Fibroblast of lung (primary cell): ENCODE measurements at regions not wholly inside any gene's neighbourhood (a gene's known extent, or its start where the extent isn't known, plus 50 kb on each side); places are given as distances from the start of the nearest gene placed in this dataset.
"Not testable (repeated sequence)": the region's sequence is repeated elsewhere in the genome, so short reads cannot be mapped to it uniquely, and the experiment has no call there.

Source experiments
- DNase-seq, 2 donors: peaks; one replicate each; pipeline versions ENCODE4 v3.0.0 to v3.0.0-alpha.2; 2010; ENCODE audit warnings: low read depth in 2 of 2
- H2AFZ ChIP-seq: 2 replicates; pipeline ENCODE4 v1.5.1; 2012; ENCODE audit warnings: low read length, control low read depth, inconsistent platforms
- H3K27ac ChIP-seq: 2 replicates; pipeline ENCODE4 v1.5.1; 2011; ENCODE audit warnings: low read length, control low read depth; ENCODE audit not compliant: insufficient read depth
- H3K27me3 ChIP-seq: 2 replicates; pipeline ENCODE4 v1.5.1; 2011; ENCODE audit warnings: mild to moderate bottlenecking, low read length; ENCODE audit not compliant: control insufficient read depth, insufficient read depth
- H3K36me3 ChIP-seq: 2 replicates; pipeline ENCODE4 v1.5.1; 2011; ENCODE audit warnings: low read length; ENCODE audit not compliant: control insufficient read depth, insufficient read depth
- H3K4me1 ChIP-seq: 2 replicates; pipeline ENCODE4 v1.5.1; 2011; ENCODE audit warnings: low read length; ENCODE audit not compliant: control insufficient read depth, insufficient read depth; ENCODE audit errors: extremely low read depth
- H3K4me2 ChIP-seq: 2 replicates; pipeline ENCODE4 v1.5.1; 2011; ENCODE audit warnings: low read length, control low read depth; ENCODE audit not compliant: insufficient read depth; ENCODE audit errors: extremely low read depth
- H3K4me3 ChIP-seq, 4 experiments: fragments of 200-600 bp in 1 of 4; sonication (generic) in 1 of 4; replicated peaks in 1 of 4; 2 replicates each; pipeline ENCODE4 v1.5.1; 2011 to 2016; ENCODE audit warnings: low read length in 4 of 4, low read depth in 3 of 4, mild to moderate bottlenecking in 3 of 4, control low read depth in 2 of 4, inconsistent platforms in 1 of 4, mixed read lengths in 1 of 4; ENCODE audit not compliant: insufficient read depth in 1 of 4; ENCODE audit errors: control extremely low read depth in 1 of 4
- H3K79me2 ChIP-seq: 2 replicates; pipeline ENCODE4 v1.5.1; 2012; ENCODE audit warnings: mild to moderate bottlenecking, low read length, inconsistent platforms; ENCODE audit not compliant: control insufficient read depth, insufficient read depth
- H3K9ac ChIP-seq: 2 replicates; pipeline ENCODE4 v1.5.1; 2011; ENCODE audit warnings: mild to moderate bottlenecking, low read length, control low read depth; ENCODE audit not compliant: insufficient read depth
- H3K9me3 ChIP-seq: 2 replicates; pipeline ENCODE4 v1.5.1; 2012; ENCODE audit warnings: low read depth, low read length; ENCODE audit not compliant: control insufficient read depth, insufficient read depth
- H4K20me1 ChIP-seq: 2 replicates; pipeline ENCODE4 v1.5.1; 2011; ENCODE audit warnings: low read length; ENCODE audit not compliant: control insufficient read depth, insufficient read depth; ENCODE audit errors: extremely low read depth
- CTCF ChIP-seq, 2 donors: IDR thresholded peaks in 1 of 2; conservative IDR thresholded peaks in 1 of 2; 1 replicate in 1 of 2; 2 replicates in 1 of 2; pipeline ENCODE4 v1.5.1; 2011 to 2012; ENCODE audit warnings: low read length in 2 of 2, control low read depth in 1 of 2, inconsistent platforms in 1 of 2, low read depth in 1 of 2, mild to moderate bottlenecking in 1 of 2
- EZH2 ChIP-seq: IDR thresholded peaks from 2 replicates; pipeline ENCODE4 v1.5.1; 2012; ENCODE audit warnings: low read length, control low read depth, mild to moderate bottlenecking; ENCODE audit errors: missing control alignments

GRCh38 chr4:77450006-77450405, 155.6 kb upstream of the CXCL13 start:
- H3K27me3 ChIP-seq: no peaks in the 10 kb centered on the region
- no peak overlapping the region for H3K4me2 ChIP-seq
- no peaks in the 10 kb centered on the region for H3K36me3 ChIP-seq
- no peak overlapping the region for H2AFZ ChIP-seq
- no peak overlapping the region for H3K9ac ChIP-seq
- no peaks in the 10 kb centered on the region for H3K9me3 ChIP-seq
- no peak for DNase-seq
- H3K4me3 ChIP-seq: no peak overlapping the region
- no peaks in the 10 kb centered on the region for H4K20me1 ChIP-seq
- H3K4me1 ChIP-seq: no peaks in the 10 kb centered on the region
- no peak for TF ChIP-seq CTCF (conservative IDR thresholded peaks at IDR 0.05 in 1 of 2, IDR thresholded peaks at IDR 0.05 in 1 of 2; ENCODE audit: low read depth in 1 of 2, low read length in 2 of 2)
- no peak for TF ChIP-seq EZH2
- no peaks in the 10 kb centered on the region for H3K79me2 ChIP-seq
- H3K27ac ChIP-seq: no peak overlapping the region

- no peak overlapping the region for H2AFZ ChIP-seq
- no peaks in the 10 kb centered on the region for H3K4me1 ChIP-seq
- no peak for DNase-seq
- no peak overlapping the region for H3K27ac ChIP-seq
- no peaks in the 10 kb centered on the region for H3K36me3 ChIP-seq
- H3K79me2 ChIP-seq: no peaks in the 10 kb centered on the region
- no peaks in the 10 kb centered on the region for H4K20me1 ChIP-seq
- no peaks in the 10 kb centered on the region for H3K9me3 ChIP-seq
- no peaks in the 10 kb centered on the region for H3K27me3 ChIP-seq
- no peak overlapping the region for H3K4me2 ChIP-seq
- H3K4me3 ChIP-seq: no peak overlapping the region
- H3K9ac ChIP-seq: no peak overlapping the region
- TF ChIP-seq EZH2: no peak
- TF ChIP-seq CTCF (conservative IDR thresholded peaks at IDR 0.05 in 1 of 2, IDR thresholded peaks at IDR 0.05 in 1 of 2; ENCODE audit: low read depth in 1 of 2, low read length in 2 of 2): no peak
Observed at GRCh38 chr4:77451530-77451929, 154.1 kb upstream of the CXCL13 start.

GRCh38 chr4:77452117-77452516, 153.5 kb upstream of the CXCL13 start:
- H3K9me3 ChIP-seq, H3K4me1 ChIP-seq, H3K79me2 ChIP-seq, H2AFZ ChIP-seq, H3K4me3 ChIP-seq, DNase-seq, H3K36me3 ChIP-seq, H3K9ac ChIP-seq, H3K27ac ChIP-seq, H3K4me2 ChIP-seq, H3K27me3 ChIP-seq, H4K20me1 ChIP-seq: not testable (repeated sequence)

GRCh38 chr4:77453911-77454310, 151.7 kb upstream of the CXCL13 start:
- Histone ChIP-seq H3K4me1 (no peaks in the 10 kb centered on the region), H3K9me3 (no peaks in the 10 kb centered on the region), H3K27ac (no peak overlapping the region), H3K36me3 (no peaks in the 10 kb centered on the region), H2AFZ (no peak overlapping the region), H3K4me2 (no peak overlapping the region), H4K20me1 (no peaks in the 10 kb centered on the region), H3K79me2 (no peaks in the 10 kb centered on the region), H3K4me3 (no peak overlapping the region), H3K27me3 (no peaks in the 10 kb centered on the region), H3K9ac (no peak overlapping the region)
- TF ChIP-seq CTCF (conservative IDR thresholded peaks at IDR 0.05 in 1 of 2, IDR thresholded peaks at IDR 0.05 in 1 of 2; ENCODE audit: low read depth in 1 of 2, low read length in 2 of 2) (no peak), EZH2 (no peak)
- no peak for DNase-seq
